ENCODE measurements at regions not wholly inside any gene's neighbourhood (a gene's known extent, or its start where the extent isn't known, plus 50 kb on each side); places are given as distances from the start of the nearest gene placed in this dataset.

- CTCF ChIA-PET (ENCODE audit: partially characterized antibody), result interaction anchor here (1.2 to 2.3 kb wide), 2 partner anchors 11 to 31 kb away, joined by 3 to 5 read pairs; no protein-coding TSS in a partner anchor
- Histone ChIP-seq H3K18ac (ENCODE audit: extremely low read depth, low read length) (no peak overlapping the region), H4K20me1 (replicated peaks in 1 of 2; ENCODE audit: control insufficient read depth in 1 of 2, insufficient read depth in 2 of 2, low read length in 2 of 2) (no peaks in the 10 kb centered on the region), H3K9ac (replicated peaks in 1 of 4; ENCODE audit: extremely low read depth in 1 of 4, low read depth in 3 of 4, low read length in 3 of 4) (no peak overlapping the region), H3K4me3 (ENCODE audit: extremely low read depth in 1 of 4, insufficient read depth in 2 of 4, low read depth in 3 of 4, low read length in 4 of 4) (no peak overlapping the region), H3K36me3 (ENCODE audit: control insufficient read depth in 2 of 4, insufficient read depth in 4 of 4, low read length in 3 of 4) (no peaks in the 10 kb centered on the region), H3K79me2 (ENCODE audit: control insufficient read depth in 1 of 2, insufficient read depth in 2 of 2, low read length in 2 of 2) (no peaks in the 10 kb centered on the region), H3K14ac (ENCODE audit: insufficient read length) (no peak overlapping the region), H4K8ac (ENCODE audit: extremely low read depth, insufficient read depth, low read length) (no peak overlapping the region), H3K23me2 (ENCODE audit: low read depth, low read length) (no peaks in the 10 kb centered on the region), H3K79me1 (ENCODE audit: low read depth, low read length) (no peaks in the 10 kb centered on the region), H3K23ac (ENCODE audit: insufficient read length) (no peak overlapping the region), H3K9me3 (ENCODE audit: insufficient read depth in 2 of 2, low read depth in 1 of 2, low read length in 1 of 2) (no peaks in the 10 kb centered on the region), H3K27me3 (replicated peaks in 1 of 4; ENCODE audit: control insufficient read depth in 3 of 4, extremely low read depth in 1 of 4, insufficient read depth in 3 of 4, low read length in 3 of 4) (no peaks in the 10 kb centered on the region), H2BK12ac (ENCODE audit: low read depth, low read length) (no peak overlapping the region), H2AFZ (ENCODE audit: low read length) (no peak overlapping the region), H3K27ac (ENCODE audit: low read depth, low read length) (no peak overlapping the region), H3K4me2 (ENCODE audit: insufficient read depth in 1 of 2, low read depth in 2 of 2, low read length in 2 of 2) (no peak overlapping the region), H2BK20ac (ENCODE audit: low read length) (no peak overlapping the region), H2AK5ac (ENCODE audit: low read depth, low read length) (no peak overlapping the region), H3K56ac (replicated peaks; ENCODE audit: insufficient read length, low read depth, low read length) (no peak overlapping the region), H4K5ac (ENCODE audit: insufficient read length, low read depth, low read length) (no peak overlapping the region), H4K91ac (replicated peaks; ENCODE audit: insufficient read length, low read length) (no peak overlapping the region), H2BK120ac (replicated peaks; ENCODE audit: low read depth, low read length) (no peak overlapping the region), H3K4me1 (replicated peaks in 1 of 4; ENCODE audit: control insufficient read depth in 3 of 4, insufficient read depth in 4 of 4, low read length in 3 of 4) (no peaks in the 10 kb centered on the region), H3K4ac (replicated peaks; ENCODE audit: insufficient read length, low read depth, low read length) (no peak overlapping the region), H2BK15ac (ENCODE audit: low read length) (no peak overlapping the region), H2BK5ac (ENCODE audit: low read depth, low read length) (no peak overlapping the region)
- FAIRE-seq, result no peak
- TF ChIP-seq FOSL1 (IDR thresholded peaks at IDR 0.05; ENCODE audit: insufficient read depth, low read depth, low read length), result no peak
- no peak for TF ChIP-seq POLR2A (IDR thresholded peaks at IDR 0.05; ENCODE audit: control extremely low read depth in 1 of 2, low read depth in 2 of 2, low read length in 2 of 2)
- TF ChIP-seq SIN3A (conservative IDR thresholded peaks at IDR 0.05 in 1 of 2, IDR thresholded peaks at IDR 0.05 in 1 of 2; ENCODE audit: low read depth in 1 of 2, low read length in 2 of 2), result no peak
- TF ChIP-seq YY1 (IDR thresholded peaks at IDR 0.05; ENCODE audit: low read depth, low read length), result no peak
- no peak for TF ChIP-seq EZH2 (IDR thresholded peaks at IDR 0.05; ENCODE audit: low read depth, low read length, severe bottlenecking)
- no peak for TF ChIP-seq NRF1 (IDR thresholded peaks at IDR 0.05; ENCODE audit: low read depth, low read length)
- TF ChIP-seq USF2 (IDR thresholded peaks at IDR 0.05; ENCODE audit: low read length), result no peak
- POLR2A ChIA-PET (ENCODE audit: partially characterized antibody), result no interaction called here
- no peak for DNase-seq (ENCODE audit: low read depth in 1 of 2, low spot score in 2 of 2)
- WGBS, 2 experiments (ENCODE audit: extremely low coverage in 1 of 2, insufficient coverage in 1 of 2, insufficient read length in 1 of 2, insufficient replicate concordance in 2 of 2, low coverage in 1 of 2, low lambda C conversion rate in 2 of 2, missing lambda C conversion rate in 1 of 2), result 92% methylated on average over 2 of the region's 2 CpGs; no CpG with 5 or more reads in 1 of the 2 experiments
These were observed 239.1 kb downstream of the MAN2A1 start for GRCh38 chr5:109928811-109929210.
